Inflammatory macrophage (primary cell): ENCODE measurements at regions not wholly inside any gene's neighbourhood (a gene's known extent, or its start where the extent isn't known, plus 50 kb on each side); places are given as distances from the start of the nearest gene placed in this dataset.
"Not testable (repeated sequence)": the region's sequence is repeated elsewhere in the genome, so short reads cannot be mapped to it uniquely, and the experiment has no call there.

ENCODE experiments used
- DNase-seq, 2 donors: peaks; one replicate each; pipeline ENCODE4 v3.0.0-alpha.2; 2020 to 2022

- no peak for DNase-seq
Observed at GRCh38 chr1:234838820-234839219, 228.8 kb upstream of the IRF2BP2 start.

DNA sequence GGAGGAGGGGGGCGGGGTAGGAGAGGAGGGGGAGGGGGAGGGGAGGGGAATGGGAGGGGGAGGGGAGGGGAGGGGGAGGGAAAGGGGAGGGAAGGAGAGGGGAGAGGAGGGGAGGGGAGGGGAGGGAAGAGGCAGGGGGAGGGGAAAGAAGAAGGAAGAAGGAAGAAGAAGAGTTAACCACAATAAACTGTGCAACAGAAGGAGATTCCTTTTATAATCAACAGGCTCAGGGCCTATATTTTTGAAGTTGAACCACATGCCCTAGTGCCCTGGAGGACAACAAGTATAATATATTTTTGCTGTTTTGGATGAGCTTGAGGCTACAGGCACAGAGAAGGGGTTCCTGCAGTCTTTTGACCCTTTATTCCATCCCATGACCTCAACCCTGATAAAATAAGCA lies 228.2 kb upstream of the IRF2BP2 start:
- DNase-seq, result peak in 1 of 2 donors; percentile 34

DNA sequence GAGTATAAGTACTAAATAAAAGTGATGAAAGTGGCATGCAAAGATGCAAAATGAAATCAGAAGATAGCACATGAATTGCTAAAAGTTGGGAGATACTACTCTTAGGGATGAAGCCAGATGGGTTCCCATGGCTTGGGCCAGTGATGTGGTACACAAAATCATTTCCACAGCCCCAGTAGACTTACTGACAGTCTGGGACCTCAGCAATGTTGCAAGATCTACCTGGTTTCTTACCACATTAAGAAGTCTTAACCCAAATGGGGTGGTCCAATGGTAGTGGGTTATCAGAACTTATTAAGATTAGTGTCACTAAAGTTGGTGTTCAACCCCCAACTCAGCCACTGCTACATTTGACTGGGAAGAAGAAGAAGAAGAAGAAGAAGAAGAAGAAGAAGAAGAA lies 227.7 kb upstream of the IRF2BP2 start:
- DNase-seq, result no peak

- no peak for DNase-seq
Observed at GRCh38 chr1:234836776-234837357, 226.9 kb upstream of the IRF2BP2 start.

DNA sequence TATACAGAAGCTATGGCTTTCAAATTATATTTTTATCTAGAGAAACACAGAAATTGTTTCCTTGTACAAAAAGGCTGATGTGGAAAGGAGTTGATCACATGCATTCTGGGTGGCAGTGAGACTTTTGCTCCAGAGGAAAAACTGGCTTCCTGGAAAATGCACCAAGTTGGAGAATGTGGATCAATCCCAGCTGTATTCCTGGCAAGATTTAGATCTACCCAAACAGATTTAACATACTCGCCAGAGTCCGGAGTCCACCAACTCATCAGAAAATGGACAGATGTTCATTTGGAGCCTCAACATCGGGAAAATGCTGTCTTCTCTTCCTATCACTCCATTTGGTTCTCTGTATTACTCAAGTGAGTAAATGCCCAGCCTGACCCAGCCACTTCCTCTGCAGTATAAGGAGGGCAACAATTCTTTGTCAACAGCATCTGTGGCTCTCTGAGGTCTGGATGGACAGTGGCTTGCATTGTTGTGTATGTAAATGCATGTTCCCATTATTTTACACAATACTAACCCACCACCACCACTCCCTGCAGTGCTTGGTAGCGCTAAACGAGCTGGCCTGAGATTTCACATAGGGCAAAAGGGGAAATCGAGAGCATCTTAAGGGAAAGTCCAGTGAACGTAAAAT lies 226.2 kb upstream of the IRF2BP2 start:
- DNase-seq, result peak; percentile 77 to 94

DNA sequence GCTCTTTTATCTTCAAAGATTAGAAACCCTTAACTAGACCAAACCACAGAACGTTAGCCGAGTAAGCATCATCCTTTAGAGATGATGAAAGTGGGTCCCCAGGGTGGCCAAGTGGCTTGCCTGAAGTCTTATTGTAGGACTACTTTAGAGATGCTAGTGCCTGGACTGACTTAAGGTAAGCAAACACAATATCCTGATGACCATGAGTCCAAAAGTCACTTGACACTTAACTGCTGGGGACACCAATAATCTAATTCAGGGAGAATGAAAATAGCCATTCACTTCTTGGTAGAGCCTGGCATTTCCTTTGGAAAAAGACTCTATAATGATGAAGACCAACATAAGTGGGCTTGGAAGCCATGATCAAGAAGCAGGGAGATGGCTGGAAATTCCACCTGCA lies 225.3 kb upstream of the IRF2BP2 start:
- DNase-seq, result no peak

- DNase-seq, result no peak
Observed at GRCh38 chr1:234833646-234834045, 223.7 kb upstream of the IRF2BP2 start.

DNA sequence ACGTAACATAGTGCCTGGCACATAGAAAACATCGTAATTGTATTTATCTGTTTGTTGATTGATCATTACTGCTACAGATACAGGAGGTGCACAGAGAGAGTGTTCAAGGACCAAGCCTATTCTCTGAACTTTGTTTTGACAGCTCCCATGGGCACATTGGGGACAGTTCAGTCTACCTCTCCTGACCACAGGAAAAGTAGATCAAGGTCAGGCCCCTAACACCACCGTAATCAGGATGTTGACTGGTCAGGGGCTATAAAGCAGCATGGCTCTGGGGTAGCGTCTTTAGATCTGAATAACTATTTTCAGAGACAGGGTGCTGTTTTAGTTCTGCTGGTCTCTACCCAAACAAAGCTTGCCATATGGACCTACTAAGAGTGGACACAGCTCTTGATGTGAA lies 223.1 kb upstream of the IRF2BP2 start:
- no peak for DNase-seq

- no peak for DNase-seq
Observed at GRCh38 chr1:234827656-234828055, 217.7 kb upstream of the IRF2BP2 start.

GRCh38 chr1:234827181-234827580 lies 217.2 kb upstream of the IRF2BP2 start:
- DNase-seq, result no peak

DNA sequence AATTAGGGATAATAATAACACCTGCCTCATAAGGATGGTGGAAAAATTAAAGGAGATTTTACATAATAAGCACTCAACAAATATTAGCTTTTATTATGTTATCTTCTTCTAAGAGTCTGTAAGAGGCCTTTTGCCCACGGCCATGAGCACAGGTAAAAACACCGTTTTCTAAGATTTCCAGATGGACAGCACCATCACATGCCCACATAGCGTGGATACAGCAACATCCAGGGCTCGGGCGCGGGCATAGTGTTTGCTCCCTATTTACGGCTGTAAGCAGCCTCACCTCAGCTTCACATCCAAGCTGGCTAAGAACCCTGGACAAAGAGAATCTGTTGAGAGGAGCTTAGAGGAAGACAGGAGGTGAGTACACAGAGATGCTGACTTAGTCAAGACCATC lies 216.4 kb upstream of the IRF2BP2 start:
- no peak for DNase-seq

DNA sequence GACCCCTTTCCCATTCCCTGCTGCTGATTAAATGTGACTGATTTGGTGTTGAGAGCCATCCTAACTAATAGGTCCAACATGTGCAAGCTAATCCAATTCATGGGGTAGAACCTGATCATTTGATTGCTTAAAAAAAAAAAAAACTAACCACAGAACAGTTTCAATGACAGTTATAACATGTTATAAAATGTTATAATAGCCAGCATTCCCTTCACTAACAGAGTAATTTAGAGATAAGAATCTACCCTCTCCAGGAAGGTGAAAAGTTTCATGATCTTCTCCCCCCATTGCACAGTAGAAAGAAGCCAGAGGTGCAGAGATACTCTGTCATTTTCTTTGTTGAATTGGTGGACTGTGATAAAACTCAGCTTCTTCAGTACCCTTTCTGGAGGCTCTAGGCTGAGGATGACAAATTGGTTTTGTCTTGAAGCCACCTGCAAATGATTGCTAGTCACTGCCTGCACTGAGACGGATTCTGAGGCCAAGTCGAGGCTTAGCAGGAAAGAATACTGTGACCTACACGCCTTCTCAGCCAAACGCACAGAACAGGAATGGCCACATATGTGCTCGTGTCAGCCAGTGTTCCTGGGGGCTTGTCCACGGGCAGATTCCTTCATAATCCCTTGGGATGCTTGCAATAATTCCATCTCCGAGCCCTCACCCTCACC lies 215.7 kb upstream of the IRF2BP2 start:
- DNase-seq, result no peak

GRCh38 chr1:234824836-234825235 lies 214.9 kb upstream of the IRF2BP2 start:
- DNase-seq, result not testable (repeated sequence)

DNA sequence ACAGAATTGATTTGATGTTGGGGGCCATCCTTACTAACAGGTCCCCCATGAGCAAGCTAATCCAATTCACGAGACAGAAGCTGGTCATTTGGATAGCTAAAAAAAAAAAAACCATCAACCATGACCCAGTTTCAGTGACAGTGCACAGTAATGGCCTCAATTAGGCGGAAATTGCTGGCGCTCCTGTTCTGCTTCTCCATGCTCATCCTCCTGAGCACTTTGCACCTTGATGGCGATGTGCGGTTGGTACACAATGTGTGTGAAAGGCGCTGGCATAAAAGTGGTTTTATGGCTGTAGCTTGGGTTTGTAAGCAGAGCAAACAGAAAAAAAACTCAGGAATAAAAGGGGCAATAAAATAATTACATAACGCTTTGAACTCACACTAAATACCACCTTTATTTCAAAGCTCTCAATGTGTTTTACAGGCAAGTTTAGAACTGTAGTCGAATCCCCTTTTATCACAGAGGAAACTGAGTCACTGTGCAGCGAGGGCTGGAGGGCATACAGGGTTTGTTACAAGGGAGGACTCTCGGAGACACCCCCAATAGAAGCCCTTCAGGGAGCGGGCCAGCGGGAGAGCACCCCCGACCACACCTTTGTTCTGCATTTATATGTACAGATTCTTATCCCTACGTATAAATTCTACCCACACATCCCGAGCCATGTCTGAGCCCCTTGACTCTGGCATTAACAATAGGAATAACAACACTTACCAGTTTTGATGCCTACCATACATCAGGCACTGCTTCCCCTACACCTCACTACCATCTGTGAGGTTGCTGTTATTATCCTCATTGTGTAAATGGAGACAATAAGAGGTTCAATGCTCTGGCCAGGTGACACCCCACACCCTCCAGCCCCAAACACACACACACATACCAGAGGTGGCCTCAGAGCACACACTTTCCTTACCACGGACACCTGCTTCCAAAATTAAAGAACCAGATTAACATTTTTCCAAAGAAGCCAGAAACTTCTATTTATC lies 213.5 kb upstream of the IRF2BP2 start:
- DNase-seq, result no peak

DNA sequence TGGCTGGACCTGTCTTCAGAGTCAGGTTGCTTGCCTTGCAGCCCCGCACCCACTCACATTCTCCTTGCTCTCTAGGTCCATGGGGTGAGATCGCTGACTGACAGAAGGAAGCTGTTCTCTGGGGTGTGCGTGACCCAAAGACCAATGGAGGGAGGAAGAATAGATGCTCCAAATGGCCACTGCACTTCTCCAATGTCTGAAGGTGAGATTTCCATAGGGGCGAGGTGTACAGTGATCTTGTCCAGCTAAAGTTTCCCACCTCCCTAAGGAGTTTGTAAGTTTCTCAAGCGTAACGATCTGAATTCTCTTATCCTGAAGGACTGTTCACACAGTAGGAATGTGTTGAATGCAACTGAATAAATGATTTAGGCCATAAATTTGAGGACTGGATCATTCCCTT lies 211.9 kb upstream of the IRF2BP2 start:
- DNase-seq, result no peak

DNA sequence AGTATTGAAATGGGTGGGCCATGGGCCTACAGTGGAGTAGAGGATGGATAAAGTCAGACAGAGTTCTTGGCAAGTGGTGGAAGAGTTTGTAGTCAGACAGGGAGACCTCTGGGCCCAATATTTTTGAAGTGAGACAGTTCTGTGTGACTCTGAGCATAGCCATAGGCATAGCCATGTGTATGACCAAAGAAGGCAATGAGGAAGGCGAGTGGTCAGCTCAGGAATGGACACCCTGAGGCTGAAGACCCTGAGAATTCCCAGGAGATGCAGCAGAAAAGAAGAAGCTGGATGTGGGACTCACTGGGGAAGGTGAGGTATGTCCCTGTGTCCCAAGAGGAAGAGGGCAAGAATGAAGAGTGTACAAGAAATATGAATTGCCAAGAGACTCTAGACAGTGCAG lies 210.6 kb upstream of the IRF2BP2 start:
- no peak for DNase-seq

GRCh38 chr1:234819845-234820244 lies 209.9 kb upstream of the IRF2BP2 start:
- DNase-seq, result not testable (repeated sequence)

GRCh38 chr1:234818040-234818387 lies 208.0 kb upstream of the IRF2BP2 start:
- not testable (repeated sequence) for DNase-seq

- DNase-seq, result not testable (repeated sequence)
Observed at GRCh38 chr1:234817313-234818039, 207.5 kb upstream of the IRF2BP2 start.

DNA sequence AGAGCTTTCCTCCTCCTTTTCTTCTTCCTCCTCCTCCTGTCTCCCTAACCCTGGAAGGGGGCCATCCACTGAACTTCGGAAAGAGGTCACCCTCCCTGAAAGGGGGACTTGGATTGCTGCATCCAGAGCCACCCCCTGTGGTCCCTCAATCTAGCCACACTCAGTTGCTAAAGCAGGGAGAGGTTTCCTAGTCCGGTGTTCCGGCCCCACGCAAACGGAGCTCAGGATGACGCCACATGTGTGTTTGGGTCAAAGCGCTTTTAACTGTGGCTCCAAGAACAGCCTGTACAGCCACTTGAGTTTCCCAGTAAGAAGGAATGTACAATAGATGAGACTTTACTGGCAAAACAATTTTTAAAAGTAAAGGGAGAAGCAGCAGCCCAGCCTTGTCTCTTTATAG lies 206.9 kb upstream of the IRF2BP2 start:
- DNase-seq, result not testable (repeated sequence)

DNA sequence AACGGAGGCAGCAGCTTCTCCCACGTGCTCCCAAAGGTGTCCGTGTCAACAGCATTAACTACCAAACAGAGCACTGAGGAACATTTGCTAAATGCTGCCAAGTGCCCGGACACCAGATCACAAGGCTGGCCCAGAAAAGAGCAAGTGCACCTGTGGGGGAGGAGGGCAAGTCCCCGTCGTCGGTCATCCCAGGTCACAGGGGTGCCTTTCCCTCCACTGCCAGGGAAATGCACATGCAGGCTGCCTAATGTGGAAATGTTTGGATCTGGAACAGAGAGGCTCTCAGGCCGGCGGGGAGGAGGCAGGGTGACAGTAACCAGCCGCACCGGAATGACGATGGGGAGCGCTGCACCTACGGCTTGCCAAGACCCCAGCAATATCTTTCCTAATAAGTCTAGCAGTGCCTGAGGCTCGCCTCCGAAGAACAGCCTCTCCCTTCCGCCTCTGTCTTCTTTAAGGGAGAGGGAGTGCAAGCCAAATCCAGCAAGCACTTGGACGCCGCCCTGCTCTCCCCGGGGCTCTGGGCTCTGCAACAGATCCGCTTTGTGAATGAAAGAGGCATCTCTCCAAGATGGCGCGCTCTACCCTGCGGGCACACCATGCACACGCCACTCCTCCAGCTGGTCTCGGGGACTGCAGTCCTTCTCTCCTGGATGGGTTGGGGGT lies 206.3 kb upstream of the IRF2BP2 start:
- DNase-seq, result not testable (repeated sequence)
